Endothelial cell of umbilical vein (primary cell): ENCODE measurements at regions not wholly inside any gene's neighbourhood (a gene's known extent, or its start where the extent isn't known, plus 50 kb on each side); places are given as distances from the start of the nearest gene placed in this dataset.

Source experiments
- CTCF ChIP-seq, 2 donors: IDR thresholded peaks; 1 replicate in 1 of 2; 2 replicates in 1 of 2; pipeline ENCODE4 v1.5.1; 2011; ENCODE audit warnings: low read length in 2 of 2, mild to moderate bottlenecking in 2 of 2, moderate library complexity in 2 of 2, control low read depth in 1 of 2, inconsistent platforms in 1 of 2, low read depth in 1 of 2; ENCODE audit not compliant: insufficient read depth in 1 of 2; ENCODE audit errors: extremely low read depth in 1 of 2
- EZH2 ChIP-seq: IDR thresholded peaks from 2 replicates; pipeline ENCODE4 v1.6.1; 2012; ENCODE audit warnings: borderline replicate concordance, low read depth, mild to moderate bottlenecking, moderate library complexity, low read length, inconsistent platforms; ENCODE audit not compliant: severe bottlenecking
- FOS ChIP-seq: IDR thresholded peaks from 2 replicates; pipeline ENCODE4 v1.6.1; 2011; ENCODE audit warnings: mild to moderate bottlenecking, low read length, moderate library complexity, borderline replicate concordance; ENCODE audit not compliant: insufficient read depth
- GATA2 ChIP-seq: IDR thresholded peaks from 2 replicates; pipeline ENCODE4 v1.7.0; 2011; ENCODE audit warnings: low read depth, mild to moderate bottlenecking, moderate library complexity, mixed read lengths, low read length; ENCODE audit not compliant: insufficient read length, insufficient read depth
- MAX ChIP-seq: IDR thresholded peaks from 2 replicates; pipeline ENCODE4 v1.6.1; 2011; ENCODE audit not compliant: insufficient read depth, insufficient read length
- POLR2AphosphoS5 ChIP-seq: IDR thresholded peaks from 2 replicates; pipeline ENCODE4 v1.6.1; 2012; ENCODE audit warnings: low read depth, mild to moderate bottlenecking, control low read depth, low read length, moderate library complexity; ENCODE audit not compliant: insufficient read depth

GRCh38 chr1:143717434-143717833, 254.4 kb downstream of the FAM72C start:
- TF ChIP-seq CTCF (IDR thresholded peaks at IDR 0.05; ENCODE audit: extremely low read depth in 1 of 2, insufficient read depth in 1 of 2, low read depth in 1 of 2, low read length in 2 of 2) (no peak), EZH2 (no peak), POLR2AphosphoS5 (no peak), MAX (no peak), GATA2 (no peak), FOS (no peak)
